HCT116 (cell line): ENCODE measurements at regions not wholly inside any gene's neighbourhood (a gene's known extent, or its start where the extent isn't known, plus 50 kb on each side); places are given as distances from the start of the nearest gene placed in this dataset.

ENCODE experiments used
- POLR2AphosphoS5 ChIP-seq: IDR thresholded peaks from 2 replicates; pipeline ENCODE4 v1.6.1; 2011; ENCODE audit warnings: mild to moderate bottlenecking, low read depth, low read length, moderate library complexity
- TF ChIP-seq, protein P1 (sequence below): IDR thresholded peaks from 2 replicates; pipeline ENCODE4 v1.6.1; 2011; ENCODE audit warnings: mild to moderate bottlenecking, low read length, moderate library complexity; ENCODE audit not compliant: insufficient replicate concordance; ENCODE audit errors: extremely low read depth

DNA sequence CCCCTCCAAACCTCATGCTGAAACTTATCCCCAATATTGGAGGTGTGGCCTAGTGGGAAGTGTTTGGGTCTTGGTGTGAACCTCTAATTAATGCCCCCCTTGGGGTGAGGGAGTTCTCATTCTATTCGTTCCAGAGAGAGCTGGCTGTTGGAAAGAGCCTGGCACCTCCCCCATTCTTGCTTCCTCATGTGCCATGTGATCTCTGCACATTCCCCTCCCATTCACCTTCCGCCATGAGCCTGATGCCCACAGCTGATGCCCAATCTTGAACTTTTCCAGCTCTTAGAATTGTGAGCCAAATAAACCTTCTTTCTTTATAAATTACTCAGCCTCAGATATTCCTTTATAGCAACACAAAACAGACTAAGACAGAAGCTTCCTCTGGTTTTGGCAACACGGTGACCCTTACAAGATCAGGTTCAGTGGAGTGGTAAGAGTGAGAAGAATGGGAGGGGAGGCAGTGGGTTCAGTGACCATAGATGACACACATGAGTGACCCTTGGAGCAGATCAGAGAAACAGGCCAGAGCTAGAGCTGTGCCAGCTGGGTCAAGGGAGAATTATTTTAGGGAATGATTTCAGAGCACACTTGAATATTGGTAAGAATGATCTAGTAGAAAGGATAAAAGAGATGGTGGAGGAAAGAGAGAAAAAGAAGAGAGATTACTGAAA lies 176.4 kb downstream of the LY86 start:
- no peak for TF ChIP-seq POLR2AphosphoS5
- TF ChIP-seq, protein P1, sequence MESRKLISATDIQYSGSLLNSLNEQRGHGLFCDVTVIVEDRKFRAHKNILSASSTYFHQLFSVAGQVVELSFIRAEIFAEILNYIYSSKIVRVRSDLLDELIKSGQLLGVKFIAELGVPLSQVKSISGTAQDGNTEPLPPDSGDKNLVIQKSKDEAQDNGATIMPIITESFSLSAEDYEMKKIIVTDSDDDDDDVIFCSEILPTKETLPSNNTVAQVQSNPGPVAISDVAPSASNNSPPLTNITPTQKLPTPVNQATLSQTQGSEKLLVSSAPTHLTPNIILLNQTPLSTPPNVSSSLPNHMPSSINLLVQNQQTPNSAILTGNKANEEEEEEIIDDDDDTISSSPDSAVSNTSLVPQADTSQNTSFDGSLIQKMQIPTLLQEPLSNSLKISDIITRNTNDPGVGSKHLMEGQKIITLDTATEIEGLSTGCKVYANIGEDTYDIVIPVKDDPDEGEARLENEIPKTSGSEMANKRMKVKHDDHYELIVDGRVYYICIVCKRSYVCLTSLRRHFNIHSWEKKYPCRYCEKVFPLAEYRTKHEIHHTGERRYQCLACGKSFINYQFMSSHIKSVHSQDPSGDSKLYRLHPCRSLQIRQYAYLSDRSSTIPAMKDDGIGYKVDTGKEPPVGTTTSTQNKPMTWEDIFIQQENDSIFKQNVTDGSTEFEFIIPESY, result no peak
